ENCODE measurements at regions not wholly inside any gene's neighbourhood (a gene's known extent, or its start where the extent isn't known, plus 50 kb on each side); places are given as distances from the start of the nearest gene placed in this dataset.
A peak's percentile ranks its signal among the peaks of the same experiment; 100 is the strongest.

GRCh38 chr2:216555274-216555673 is 56.6 kb downstream of the RPL37A start:
- H3F3A ChIP-seq (ENCODE audit: insufficient read depth, low read depth): no peaks in the 10 kb centered on the region
- DNase-seq: peak in 1 of 2 experiments; percentile 31
- TF ChIP-seq EZH2 (IDR thresholded peaks at IDR 0.05; ENCODE audit: low read depth) (no peak), CTCF (conservative IDR thresholded peaks at IDR 0.05) (no peak)
- no peaks in the 10 kb centered on the region for H3K27me3 ChIP-seq (ENCODE audit: insufficient read depth, low read depth)
- H3K9me3 ChIP-seq (ENCODE audit: insufficient read depth, low read depth): no peaks in the 10 kb centered on the region
- no peaks in the 10 kb centered on the region for H3K4me1 ChIP-seq (replicated peaks; ENCODE audit: insufficient read depth)
- H3K9me2 ChIP-seq (ENCODE audit: insufficient read depth): no peaks in the 10 kb centered on the region
- intact Hi-C loops (cut with micrococcal nuclease; ENCODE audit: unreplicated experiment): no loop called here
- ChIA-PET POLR2A (ENCODE audit: unreplicated experiment) (no interaction called here), CTCF (no interaction called here)
- H3K4me2 ChIP-seq: no peak overlapping the region
- no peak overlapping the region for H3K4me3 ChIP-seq
- H4K20me1 ChIP-seq (ENCODE audit: insufficient read depth): no peaks in the 10 kb centered on the region
- no peaks in the 10 kb centered on the region for H3K79me2 ChIP-seq (ENCODE audit: low read depth)
- no peak overlapping the region for H3K27ac ChIP-seq
- BruUV-seq (replicated peaks): no TSS peak
- no peak overlapping the region for H2AFZ ChIP-seq
- no peaks in the 10 kb centered on the region for H3K36me3 ChIP-seq (ENCODE audit: low read depth)

GRCh38 chr2:216556202-216556601 is 57.6 kb downstream of the RPL37A start:
- no peaks in the 10 kb centered on the region for H3F3A ChIP-seq (ENCODE audit: insufficient read depth, low read depth)
- H3K79me2 ChIP-seq (ENCODE audit: low read depth): no peaks in the 10 kb centered on the region
- POLR2A ChIA-PET (ENCODE audit: unreplicated experiment): no interaction called here
- no peaks in the 10 kb centered on the region for H3K36me3 ChIP-seq (ENCODE audit: low read depth)
- no peak overlapping the region for H3K4me3 ChIP-seq
- no peaks in the 10 kb centered on the region for H3K9me3 ChIP-seq (ENCODE audit: insufficient read depth, low read depth)
- H3K9me2 ChIP-seq (ENCODE audit: insufficient read depth): no peaks in the 10 kb centered on the region
- no peak for DNase-seq
- no peaks in the 10 kb centered on the region for H3K4me1 ChIP-seq (replicated peaks; ENCODE audit: insufficient read depth)
- no TSS peak for BruUV-seq (replicated peaks)
- H2AFZ ChIP-seq: no peak overlapping the region
- H4K20me1 ChIP-seq (ENCODE audit: insufficient read depth): no peaks in the 10 kb centered on the region
- CTCF ChIA-PET: no interaction called here
- no peak overlapping the region for H3K27ac ChIP-seq
- H3K27me3 ChIP-seq (ENCODE audit: insufficient read depth, low read depth): no peaks in the 10 kb centered on the region
- intact Hi-C loops (cut with micrococcal nuclease; ENCODE audit: unreplicated experiment): no loop called here
- H3K4me2 ChIP-seq: no peak overlapping the region
- no peak for TF ChIP-seq CTCF (conservative IDR thresholded peaks at IDR 0.05)
- no peak for TF ChIP-seq EZH2 (IDR thresholded peaks at IDR 0.05; ENCODE audit: low read depth)

GRCh38 chr2:216557413-216557812 is 58.8 kb downstream of the RPL37A start:
- no peaks in the 10 kb centered on the region for H4K20me1 ChIP-seq (ENCODE audit: insufficient read depth)
- no peaks in the 10 kb centered on the region for H3K4me1 ChIP-seq (replicated peaks; ENCODE audit: insufficient read depth)
- no peaks in the 10 kb centered on the region for H3K27me3 ChIP-seq (ENCODE audit: insufficient read depth, low read depth)
- H3F3A ChIP-seq (ENCODE audit: insufficient read depth, low read depth): no peaks in the 10 kb centered on the region
- no peak overlapping the region for H3K27ac ChIP-seq
- TF ChIP-seq CTCF (conservative IDR thresholded peaks at IDR 0.05) (no peak), EZH2 (IDR thresholded peaks at IDR 0.05; ENCODE audit: low read depth) (no peak)
- POLR2A ChIA-PET (ENCODE audit: unreplicated experiment): no interaction called here
- no peak overlapping the region for H2AFZ ChIP-seq
- no peak for DNase-seq
- no peaks in the 10 kb centered on the region for H3K79me2 ChIP-seq (ENCODE audit: low read depth)
- intact Hi-C loops (cut with micrococcal nuclease; ENCODE audit: unreplicated experiment): no loop called here
- no peak overlapping the region for H3K4me2 ChIP-seq
- H3K4me3 ChIP-seq: no peak overlapping the region
- CTCF ChIA-PET: no interaction called here
- H3K36me3 ChIP-seq (ENCODE audit: low read depth): no peaks in the 10 kb centered on the region
- BruUV-seq (replicated peaks): no TSS peak
- H3K9me2 ChIP-seq (ENCODE audit: insufficient read depth): no peaks in the 10 kb centered on the region
- H3K9me3 ChIP-seq (ENCODE audit: insufficient read depth, low read depth): no peaks in the 10 kb centered on the region
